CD4-positive, alpha-beta T cell treated with Interleukin-10 for 1 hour (primary cell): ENCODE measurements at regions not wholly inside any gene's neighbourhood (a gene's known extent, or its start where the extent isn't known, plus 50 kb on each side); places are given as distances from the start of the nearest gene placed in this dataset.
"Not testable (repeated sequence)": the region's sequence is repeated elsewhere in the genome, so short reads cannot be mapped to it uniquely, and the experiment has no call there.

Experiments
- DNase-seq: peaks from one replicate; pipeline ENCODE4 v3.0.0-alpha.2; 2020

- DNase-seq, result no peak
Observed at GRCh38 chr15:19984101-19984500, 557.5 kb downstream of the GOLGA6L6 start.

- no peak for DNase-seq
Observed at GRCh38 chr15:19974998-19975397, 566.6 kb downstream of the GOLGA6L6 start.

GRCh38 chr15:19973718-19974117, 567.9 kb downstream of the GOLGA6L6 start:
- DNase-seq, result no peak

GRCh38 chr15:19972582-19972981, 569.0 kb downstream of the GOLGA6L6 start:
- DNase-seq, result not testable (repeated sequence)

- not testable (repeated sequence) for DNase-seq
Observed at GRCh38 chr15:19965574-19965973, 576.0 kb downstream of the GOLGA6L6 start.

- not testable (repeated sequence) for DNase-seq
Observed at GRCh38 chr15:19964480-19964879, 577.1 kb downstream of the GOLGA6L6 start.

- no peak for DNase-seq
Observed at GRCh38 chr15:19956124-19956796, 585.3 kb downstream of the GOLGA6L6 start.

GRCh38 chr15:19944261-19944888, 597.2 kb downstream of the GOLGA6L6 start:
- DNase-seq, result no peak

- no peak for DNase-seq
Observed at GRCh38 chr15:19943515-19943914, 598.1 kb downstream of the GOLGA6L6 start.

GRCh38 chr15:19903281-19903680, 638.3 kb downstream of the GOLGA6L6 start:
- not testable (repeated sequence) for DNase-seq

- DNase-seq, result not testable (repeated sequence)
Observed at GRCh38 chr15:19902388-19902787, 639.2 kb downstream of the GOLGA6L6 start.

- not testable (repeated sequence) for DNase-seq
Observed at GRCh38 chr15:19901414-19901813, 640.2 kb downstream of the GOLGA6L6 start.

GRCh38 chr15:19899021-19899824, 642.4 kb downstream of the GOLGA6L6 start:
- no peak for DNase-seq

- not testable (repeated sequence) for DNase-seq
Observed at GRCh38 chr15:19888811-19889210, 652.8 kb downstream of the GOLGA6L6 start.

- DNase-seq, result not testable (repeated sequence)
Observed at GRCh38 chr15:19844061-19844460, 697.5 kb downstream of the GOLGA6L6 start.
